CD4-positive, CD25-positive, alpha-beta regulatory T cell (primary cell): ENCODE measurements at regions not wholly inside any gene's neighbourhood (a gene's known extent, or its start where the extent isn't known, plus 50 kb on each side); places are given as distances from the start of the nearest gene placed in this dataset.
"Not testable (repeated sequence)": the region's sequence is repeated elsewhere in the genome, so short reads cannot be mapped to it uniquely, and the experiment has no call there.

ENCODE experiments used
- ATAC-seq, 2 donors: fragments of 150-1000 bp; cut with Tn5 transposase; one replicate each; pipeline ENCODE4 v1.10.0; 2021; ENCODE audit warnings: low read depth in 2 of 2, moderate number of reproducible peaks in 2 of 2, moderate library complexity in 1 of 2
- DNase-seq, 3 donors: peaks; one replicate each; pipeline versions ENCODE4 v3.0.0 to v3.0.0-alpha.2; 2012 to 2022; ENCODE audit warnings: mixed read lengths in 1 of 3
- H3K27ac ChIP-seq: one replicate; pipeline ENCODE4 v1.7.0; 2013; ENCODE audit warnings: mild to moderate bottlenecking, low read length; ENCODE audit not compliant: insufficient read depth, poor library complexity, severe bottlenecking
- H3K27me3 ChIP-seq: one replicate; pipeline ENCODE4 v1.7.0; 2013; ENCODE audit warnings: low read length; ENCODE audit not compliant: control insufficient read depth, insufficient read depth
- H3K36me3 ChIP-seq: one replicate; pipeline ENCODE4 v1.7.0; 2013; ENCODE audit warnings: mild to moderate bottlenecking, low read length, moderate library complexity; ENCODE audit not compliant: control insufficient read depth, insufficient read depth
- H3K4me1 ChIP-seq: 2 replicates; pipeline ENCODE4 v1.7.0; 2013; ENCODE audit warnings: mild to moderate bottlenecking, low read length; ENCODE audit not compliant: insufficient read depth, control insufficient read depth, poor library complexity, severe bottlenecking
- H3K4me3 ChIP-seq: one replicate; pipeline ENCODE4 v1.7.0; 2013; ENCODE audit warnings: low read depth, mild to moderate bottlenecking, low read length, moderate library complexity
- H3K9me3 ChIP-seq, 2 experiments: 1 replicate in 1 of 2; 2 replicates in 1 of 2; pipeline ENCODE4 v1.7.0; 2013; ENCODE audit warnings: low read length in 2 of 2, mild to moderate bottlenecking in 1 of 2, moderate library complexity in 1 of 2; ENCODE audit not compliant: control insufficient read depth in 2 of 2
- H3K27ac Mint-ChIP-seq, 3 donors: one replicate each; pipeline ENCODE4 v1.8.0; 2020 to 2022; ENCODE audit warnings: mild to moderate bottlenecking in 3 of 3, mixed read lengths in 3 of 3, moderate library complexity in 2 of 3
- H3K27me3 Mint-ChIP-seq: one replicate; pipeline ENCODE4 v1.8.0; 2022; ENCODE audit warnings: mild to moderate bottlenecking, mixed read lengths
- H3K36me3 Mint-ChIP-seq: one replicate; pipeline ENCODE4 v1.8.0; 2020; ENCODE audit warnings: mixed read lengths
- H3K4me1 Mint-ChIP-seq, 4 donors: one replicate each; pipeline ENCODE4 v1.8.0; 2020 to 2022; ENCODE audit warnings: mixed read lengths in 4 of 4, mild to moderate bottlenecking in 1 of 4
- H3K4me3 Mint-ChIP-seq, 4 donors: one replicate each; pipeline ENCODE4 v1.8.0; 2020 to 2022; ENCODE audit warnings: mild to moderate bottlenecking in 4 of 4, mixed read lengths in 4 of 4, moderate library complexity in 3 of 4
- H3K9me3 Mint-ChIP-seq, 7 donors: one replicate each; pipeline ENCODE4 v1.8.0; 2020 to 2022; ENCODE audit warnings: mixed read lengths in 7 of 7, mild to moderate bottlenecking in 3 of 7, moderate library complexity in 2 of 7

- Histone ChIP-seq H3K4me3 (no peak overlapping the region), H3K4me1 (no peaks in the 10 kb centered on the region), H3K9me3 (no peaks in the 10 kb centered on the region), H3K27ac (no peak overlapping the region), H3K36me3 (no peaks in the 10 kb centered on the region), H3K27me3 (no peaks in the 10 kb centered on the region)
- no peak overlapping the region for H3K4me3 Mint-ChIP-seq
- H3K9me3 Mint-ChIP-seq, result peaks cover 0 to 7% (median 2%) of the 10 kb centered on the region in 7 donors
- no peaks in the 10 kb centered on the region for H3K36me3 Mint-ChIP-seq
- ATAC-seq, result no peak
- H3K4me1 Mint-ChIP-seq, result no peaks in the 10 kb centered on the region
- no peaks in the 10 kb centered on the region for H3K27me3 Mint-ChIP-seq
- no peak for DNase-seq
- no peak overlapping the region for H3K27ac Mint-ChIP-seq
These were observed 1081.5 kb downstream of the GALC start for GRCh38 chr14:86911486-86911885.

DNA sequence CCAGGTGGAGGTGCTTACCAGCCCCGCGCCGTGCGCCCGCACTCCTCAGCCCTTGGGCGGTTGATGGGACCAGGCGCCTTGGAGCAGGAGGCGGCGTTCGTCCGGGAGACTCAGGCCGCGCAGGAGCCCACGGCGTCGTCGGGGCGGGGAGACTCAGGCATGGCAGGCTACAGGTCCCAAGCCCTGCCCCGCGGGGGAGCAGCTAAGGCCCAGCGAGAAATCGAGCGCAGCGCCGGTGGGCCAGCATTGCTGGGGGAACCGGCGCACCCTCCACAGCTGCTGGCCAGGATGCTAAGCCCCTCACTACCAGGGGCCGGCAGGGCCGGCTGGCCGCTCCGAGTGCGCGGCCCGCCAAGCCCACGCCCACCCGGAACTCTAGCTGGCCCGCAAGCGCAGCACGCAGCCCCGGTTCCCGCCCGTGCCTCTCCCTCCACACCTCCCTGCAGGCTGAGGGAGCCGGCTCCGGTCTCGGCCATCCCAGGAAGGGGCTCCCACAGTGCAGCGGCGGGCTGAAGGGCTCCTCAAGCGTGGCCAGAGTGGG, 1087.5 kb downstream of the GALC start:
- H3K9me3 Mint-ChIP-seq, H3K27ac Mint-ChIP-seq, H3K4me3 Mint-ChIP-seq: not testable (repeated sequence)

GRCh38 chr14:86902176-86902950, 1090.6 kb downstream of the GALC start:
- ATAC-seq (no peak), DNase-seq (no peak)
- no peak overlapping the region for H3K27ac Mint-ChIP-seq
- Histone ChIP-seq H3K27me3 (no peaks in the 10 kb centered on the region), H3K9me3 (no peaks in the 10 kb centered on the region), H3K4me1 (no peaks in the 10 kb centered on the region), H3K27ac (no peak overlapping the region), H3K4me3 (no peak overlapping the region), H3K36me3 (no peaks in the 10 kb centered on the region)
- no peaks in the 10 kb centered on the region for H3K36me3 Mint-ChIP-seq
- no peak overlapping the region for H3K4me3 Mint-ChIP-seq
- peaks cover 0 to 6% (median 0%) of the 10 kb centered on the region in 7 donors for H3K9me3 Mint-ChIP-seq
- H3K4me1 Mint-ChIP-seq, result no peaks in the 10 kb centered on the region
- H3K27me3 Mint-ChIP-seq, result no peaks in the 10 kb centered on the region

More for the DNA sequence above, 1087.5 kb downstream of the GALC start:
- not testable (repeated sequence) for H3K36me3 ChIP-seq, ATAC-seq, H3K9me3 ChIP-seq, H3K27me3 Mint-ChIP-seq, H3K27ac ChIP-seq, H3K4me3 ChIP-seq, DNase-seq, H3K4me1 Mint-ChIP-seq, H3K36me3 Mint-ChIP-seq, H3K4me1 ChIP-seq, H3K27me3 ChIP-seq

DNA sequence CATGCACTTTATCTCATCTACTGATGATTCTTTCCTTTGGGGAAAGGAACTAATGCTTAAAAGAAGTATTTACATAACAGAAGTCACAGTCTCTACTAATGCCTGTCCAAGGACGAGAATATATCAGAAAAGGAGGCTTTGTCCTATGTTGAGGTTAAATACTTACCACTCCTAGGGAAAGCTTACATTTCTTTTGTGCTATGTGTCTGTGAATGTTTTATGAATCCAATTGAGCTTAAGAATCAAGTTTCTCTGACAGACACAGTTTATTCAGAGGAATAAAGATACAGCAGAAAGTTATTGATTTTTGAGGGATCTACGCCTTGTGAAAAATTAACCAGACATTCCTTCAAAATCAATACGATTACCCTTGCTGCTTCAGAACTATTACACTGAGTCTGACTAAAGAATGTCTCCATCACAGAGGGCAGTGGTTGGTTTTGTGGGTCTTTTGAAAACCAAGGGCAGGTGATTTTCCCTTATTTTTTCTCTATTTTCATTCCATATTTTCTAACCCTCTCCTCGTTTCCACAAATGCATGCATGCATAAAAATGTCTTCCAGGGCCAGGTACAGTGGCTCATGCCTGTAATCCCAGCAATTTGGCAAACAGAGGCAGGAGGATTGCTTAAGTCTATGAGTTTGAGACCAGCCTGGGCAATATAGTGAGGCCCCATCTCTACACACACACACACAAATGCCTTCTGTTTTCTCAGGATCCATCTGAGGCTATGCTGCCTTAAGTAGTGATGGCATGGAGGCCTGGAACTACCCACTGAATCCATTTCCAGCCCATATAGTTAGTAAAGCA, 1095.1 kb downstream of the GALC start:
- Histone ChIP-seq H3K9me3 (no peaks in the 10 kb centered on the region), H3K27me3 (no peaks in the 10 kb centered on the region), H3K4me3 (no peak overlapping the region), H3K27ac (no peak overlapping the region), H3K4me1 (no peaks in the 10 kb centered on the region), H3K36me3 (no peaks in the 10 kb centered on the region)
- DNase-seq (no peak), ATAC-seq (no peak)
- no peaks in the 10 kb centered on the region for H3K27me3 Mint-ChIP-seq
- no peaks in the 10 kb centered on the region for H3K36me3 Mint-ChIP-seq
- H3K27ac Mint-ChIP-seq, result no peak overlapping the region
- no peak overlapping the region for H3K4me3 Mint-ChIP-seq
- no peaks in the 10 kb centered on the region for H3K4me1 Mint-ChIP-seq
- peaks cover 0 to 5% (median 2%) of the 10 kb centered on the region in 7 donors for H3K9me3 Mint-ChIP-seq

DNA sequence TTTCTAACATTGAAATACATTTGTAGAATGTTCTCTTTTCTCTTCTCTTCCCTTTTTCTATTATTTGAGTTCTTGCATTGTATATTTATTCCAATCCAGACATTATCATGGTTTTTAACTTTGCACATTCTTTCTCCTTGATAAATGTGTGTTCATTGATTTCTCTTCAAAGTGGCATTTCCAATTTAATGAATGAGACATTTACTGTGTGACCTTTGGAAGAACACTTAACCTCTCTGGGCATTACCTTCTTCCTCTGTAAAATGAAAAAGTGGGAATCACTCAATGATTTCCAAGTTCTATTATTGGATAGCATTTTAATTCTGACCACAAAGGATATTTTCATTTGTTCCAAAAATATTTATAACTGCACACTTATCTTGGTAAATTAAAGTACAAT, 1095.8 kb downstream of the GALC start:
- H3K27me3 ChIP-seq, result no peaks in the 10 kb centered on the region
- H3K9me3 Mint-ChIP-seq, result peaks cover 0 to 7% (median 2%) of the 10 kb centered on the region in 7 donors
- no peak overlapping the region for H3K27ac ChIP-seq
- no peak overlapping the region for H3K4me3 ChIP-seq
- no peaks in the 10 kb centered on the region for H3K9me3 ChIP-seq
- H3K4me3 Mint-ChIP-seq, result no peak overlapping the region
- no peaks in the 10 kb centered on the region for H3K4me1 ChIP-seq
- no peaks in the 10 kb centered on the region for H3K27me3 Mint-ChIP-seq
- H3K36me3 ChIP-seq, result no peaks in the 10 kb centered on the region
- no peak for DNase-seq
- no peaks in the 10 kb centered on the region for H3K4me1 Mint-ChIP-seq
- no peaks in the 10 kb centered on the region for H3K36me3 Mint-ChIP-seq
- H3K27ac Mint-ChIP-seq, result no peak overlapping the region
- ATAC-seq, result no peak

GRCh38 chr14:86896701-86897100, 1096.3 kb downstream of the GALC start:
- Histone ChIP-seq H3K4me3 (no peak overlapping the region), H3K27ac (no peak overlapping the region), H3K27me3 (no peaks in the 10 kb centered on the region), H3K9me3 (no peaks in the 10 kb centered on the region), H3K4me1 (no peaks in the 10 kb centered on the region), H3K36me3 (no peaks in the 10 kb centered on the region)
- Mint-ChIP-seq H3K27ac (no peak overlapping the region), H3K27me3 (no peaks in the 10 kb centered on the region), H3K36me3 (no peaks in the 10 kb centered on the region), H3K4me3 (no peak overlapping the region), H3K4me1 (no peaks in the 10 kb centered on the region), H3K9me3 (peaks cover 0 to 7% (median 2%) of the 10 kb centered on the region in 7 donors)
- DNase-seq (no peak), ATAC-seq (no peak)

DNA sequence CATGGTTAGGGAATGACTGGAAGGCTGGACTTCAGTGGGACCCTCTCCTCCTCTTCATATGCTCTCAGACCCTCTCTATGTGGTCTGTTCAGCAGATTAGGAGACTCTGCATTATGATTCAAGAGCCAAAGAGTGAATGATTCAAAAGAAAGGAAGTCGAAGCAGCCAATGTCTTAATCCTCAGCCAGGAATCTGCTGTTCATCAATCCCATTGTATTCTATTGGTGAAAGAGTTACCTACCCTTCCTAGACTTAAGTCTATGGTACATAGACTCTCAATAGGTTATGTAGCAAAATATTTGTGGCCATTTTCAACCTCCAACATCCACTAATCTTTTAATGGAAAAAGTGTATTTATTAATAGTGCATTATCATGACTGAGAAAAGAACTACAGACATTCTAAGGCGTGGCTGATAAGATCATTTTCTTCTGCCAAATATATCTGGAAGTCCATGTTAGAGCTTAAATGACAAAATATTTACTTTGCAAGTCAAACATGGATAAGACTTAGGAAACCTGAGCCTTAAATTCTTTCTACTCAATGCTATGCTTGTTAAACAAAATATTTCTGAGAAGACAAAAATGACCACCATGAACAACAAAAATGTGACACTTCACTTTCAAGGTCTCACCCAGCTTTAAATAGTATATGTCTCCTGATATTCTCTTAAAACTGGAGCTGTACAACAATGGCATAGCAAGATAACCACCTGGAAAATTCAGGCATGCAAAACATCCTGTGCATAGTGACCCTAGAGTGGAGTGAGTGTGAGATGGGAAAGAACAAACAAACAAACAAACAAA, 1100.6 kb downstream of the GALC start:
- H3K4me3 Mint-ChIP-seq, result peak overlapping the region in 1 of 4 donors; percentile 27
- no peak for ATAC-seq
- no peak overlapping the region for H3K4me3 ChIP-seq
- H3K27ac Mint-ChIP-seq, result no peak overlapping the region
- no peaks in the 10 kb centered on the region for H3K27me3 ChIP-seq
- H3K9me3 ChIP-seq, result no peaks in the 10 kb centered on the region
- no peaks in the 10 kb centered on the region for H3K36me3 Mint-ChIP-seq
- H3K27me3 Mint-ChIP-seq, result no peaks in the 10 kb centered on the region
- DNase-seq, result no peak
- H3K36me3 ChIP-seq, result no peaks in the 10 kb centered on the region
- H3K9me3 Mint-ChIP-seq, result peaks cover 0 to 19% (median 10%) of the 10 kb centered on the region in 7 donors
- no peaks in the 10 kb centered on the region for H3K4me1 ChIP-seq
- H3K4me1 Mint-ChIP-seq, result no peaks in the 10 kb centered on the region
- H3K27ac ChIP-seq, result no peak overlapping the region
